Naive B cell (primary cell): ENCODE measurements at regions not wholly inside any gene's neighbourhood (a gene's known extent, or its start where the extent isn't known, plus 50 kb on each side); places are given as distances from the start of the nearest gene placed in this dataset.

Source experiments
- ATAC-seq, 2 donors: fragments of 150-1000 bp; cut with Tn5 transposase; 2 replicates each; pipeline ENCODE4 v1.10.0; 2021; ENCODE audit warnings: low read depth in 2 of 2, mild to moderate bottlenecking in 2 of 2, moderate library complexity in 2 of 2
- DNase-seq: peaks from one replicate; pipeline ENCODE4 v3.0.0; 2022
- H3K27ac Mint-ChIP-seq, 6 donors: one replicate each; pipeline ENCODE4 v1.8.0; 2020 to 2022; ENCODE audit warnings: mild to moderate bottlenecking in 6 of 6, mixed read lengths in 6 of 6, moderate library complexity in 5 of 6, inconsistent platforms in 2 of 6
- H3K27me3 Mint-ChIP-seq, 3 donors: one replicate each; pipeline ENCODE4 v1.8.0; 2021 to 2022; ENCODE audit warnings: mixed read lengths in 3 of 3, mild to moderate bottlenecking in 1 of 3
- H3K36me3 Mint-ChIP-seq, 2 donors: one replicate each; pipeline ENCODE4 v1.8.0; 2020 to 2022; ENCODE audit warnings: mixed read lengths in 2 of 2, inconsistent platforms in 1 of 2, mild to moderate bottlenecking in 1 of 2
- H3K4me1 Mint-ChIP-seq, 3 donors: one replicate each; pipeline ENCODE4 v1.8.0; 2020 to 2022; ENCODE audit warnings: mixed read lengths in 3 of 3, inconsistent platforms in 1 of 3, mild to moderate bottlenecking in 1 of 3, moderate library complexity in 1 of 3
- H3K4me3 Mint-ChIP-seq, 8 donors: one replicate each; pipeline ENCODE4 v1.8.0; 2020 to 2022; ENCODE audit warnings: mild to moderate bottlenecking in 8 of 8, mixed read lengths in 8 of 8, moderate library complexity in 8 of 8, inconsistent platforms in 2 of 8
- H3K9me3 Mint-ChIP-seq, 7 donors: one replicate each; pipeline ENCODE4 v1.8.0; 2020 to 2022; ENCODE audit warnings: mixed read lengths in 7 of 7, mild to moderate bottlenecking in 5 of 7, inconsistent platforms in 2 of 7, moderate library complexity in 1 of 7

DNA sequence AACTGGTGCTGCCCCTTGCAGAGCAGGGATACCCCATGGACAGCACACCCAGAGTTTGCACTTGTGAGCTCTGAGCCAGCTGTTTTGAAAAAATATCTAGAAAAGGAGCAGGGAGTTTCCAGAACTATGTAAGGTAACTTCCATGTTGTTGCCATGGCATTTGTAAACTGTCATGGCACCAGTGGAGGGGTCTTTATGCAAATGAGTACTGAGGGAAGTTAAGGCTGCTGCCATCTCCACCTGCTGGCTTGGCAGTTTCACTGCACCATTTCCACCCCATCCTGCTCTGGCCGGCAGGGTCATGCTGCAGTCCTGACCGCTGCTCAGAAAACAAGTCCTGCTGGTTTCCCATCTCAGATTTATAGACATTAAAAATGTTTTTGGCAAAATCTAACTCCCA lies 52.3 kb upstream of the SNTG2 start:
- Mint-ChIP-seq H3K4me1 (no peaks in the 10 kb centered on the region), H3K4me3 (no peak overlapping the region), H3K27ac (no peak overlapping the region), H3K36me3 (peaks cover 13 to 15% of the 10 kb centered on the region in 2 donors), H3K27me3 (peaks cover 5 to 18% (median 11%) of the 10 kb centered on the region in 3 donors), H3K9me3 (peaks cover 6 to 45% (median 33%) of the 10 kb centered on the region in 7 donors)
- no peak for DNase-seq
- peak in 1 of 2 donors; percentile 28 for ATAC-seq

DNA sequence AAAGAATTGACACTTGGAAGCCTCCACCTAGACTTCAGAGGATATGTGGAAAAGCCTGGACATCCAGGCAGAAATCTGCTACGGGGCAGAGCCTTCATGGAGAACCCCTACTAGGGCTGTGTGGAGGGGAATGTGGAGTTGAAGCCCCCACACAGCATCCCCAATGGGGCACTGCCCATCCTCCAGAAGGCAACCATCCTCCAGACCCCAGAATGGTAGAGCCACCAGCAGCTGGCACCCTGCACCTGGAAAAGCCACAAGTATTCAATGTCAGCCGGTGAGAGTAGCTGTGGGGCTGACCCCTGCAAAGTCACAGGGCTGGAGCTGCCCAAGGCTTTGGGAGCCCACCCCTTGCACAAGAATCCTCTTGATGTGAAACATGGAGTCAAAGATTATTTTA lies 53.6 kb upstream of the SNTG2 start:
- H3K27me3 Mint-ChIP-seq: peaks cover 4 to 23% (median 12%) of the 10 kb centered on the region in 3 donors
- peaks cover 10 to 15% of the 10 kb centered on the region in 2 donors for H3K36me3 Mint-ChIP-seq
- DNase-seq (no peak), ATAC-seq (no peak)
- H3K9me3 Mint-ChIP-seq: peaks cover 6 to 45% (median 33%) of the 10 kb centered on the region in 7 donors
- no peak overlapping the region for H3K4me3 Mint-ChIP-seq
- H3K4me1 Mint-ChIP-seq: no peaks in the 10 kb centered on the region
- no peak overlapping the region for H3K27ac Mint-ChIP-seq

DNA sequence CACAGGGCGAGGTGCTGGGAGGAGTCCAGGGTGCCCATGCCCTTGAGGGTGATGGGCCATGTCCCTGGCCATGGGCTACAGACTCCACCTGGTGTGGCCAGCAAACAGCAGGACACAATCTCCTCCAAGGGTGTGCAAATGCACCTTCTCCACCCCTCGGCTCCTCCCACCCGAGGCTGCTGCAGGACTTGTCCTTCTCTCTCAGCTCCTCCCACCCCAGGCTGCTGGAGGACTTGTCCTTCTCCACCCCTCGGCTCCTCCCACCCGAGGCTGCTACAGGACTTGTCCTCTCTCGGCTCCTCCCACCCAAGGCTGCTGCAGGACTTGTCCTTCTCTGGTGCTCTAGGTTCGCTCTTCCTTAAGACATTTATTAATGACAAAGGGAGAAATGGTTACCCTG lies 57.3 kb upstream of the SNTG2 start:
- Mint-ChIP-seq H3K27me3 (peaks cover 15 to 38% (median 21%) of the 10 kb centered on the region in 3 donors), H3K36me3 (peaks cover 5 to 15% of the 10 kb centered on the region in 2 donors), H3K4me3 (no peak overlapping the region), H3K9me3 (peaks cover 6 to 37% (median 26%) of the 10 kb centered on the region in 7 donors), H3K4me1 (no peaks in the 10 kb centered on the region), H3K27ac (no peak overlapping the region)
- ATAC-seq (no peak), DNase-seq (no peak)

DNA sequence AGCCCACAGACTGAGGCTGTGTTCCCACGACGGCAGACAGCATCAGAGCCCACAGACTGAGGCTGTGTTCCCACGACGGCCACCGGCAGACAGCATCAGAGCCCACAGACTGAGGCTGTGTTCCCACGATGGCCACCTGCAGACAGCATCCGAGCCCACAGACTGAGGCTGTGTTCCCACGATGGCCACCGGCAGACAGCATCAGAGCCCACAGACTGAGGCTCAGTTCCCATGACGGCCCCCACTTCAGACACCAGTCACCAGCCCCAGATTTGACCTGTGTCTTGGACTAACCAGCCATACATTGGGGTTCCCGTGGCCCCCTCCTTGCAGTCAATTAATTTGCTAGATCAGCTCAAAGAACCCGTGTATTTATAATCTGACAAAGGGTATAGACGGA lies 57.8 kb upstream of the SNTG2 start:
- H3K4me3 Mint-ChIP-seq: no peak overlapping the region
- DNase-seq (no peak), ATAC-seq (no peak)
- H3K9me3 Mint-ChIP-seq: peaks cover 6 to 32% (median 26%) of the 10 kb centered on the region in 7 donors
- H3K27me3 Mint-ChIP-seq: peaks cover 16 to 35% (median 21%) of the 10 kb centered on the region in 3 donors
- peaks cover 5 to 15% of the 10 kb centered on the region in 2 donors for H3K36me3 Mint-ChIP-seq
- H3K4me1 Mint-ChIP-seq: no peaks in the 10 kb centered on the region
- H3K27ac Mint-ChIP-seq: no peak overlapping the region

DNA sequence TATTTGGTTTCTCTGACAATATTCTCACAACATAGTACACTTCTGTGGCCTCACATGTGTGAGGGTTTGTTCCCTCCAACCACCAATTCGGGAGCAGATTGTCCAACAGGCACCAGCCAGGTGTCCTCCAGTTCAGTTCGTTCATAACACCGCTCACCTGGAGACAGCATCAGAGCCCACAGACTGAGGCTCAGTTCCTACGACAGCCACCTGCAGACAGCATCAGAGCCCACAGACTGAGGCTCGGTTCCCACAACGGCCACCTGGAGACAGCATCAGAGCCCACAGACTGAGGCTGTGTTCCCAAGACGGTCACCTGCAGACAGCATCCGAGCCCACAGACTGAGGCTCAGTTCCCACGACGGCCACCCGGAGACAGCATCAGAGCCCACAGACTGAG lies 58.2 kb upstream of the SNTG2 start:
- H3K9me3 Mint-ChIP-seq: peaks cover 6 to 28% (median 21%) of the 10 kb centered on the region in 7 donors
- ATAC-seq: no peak
- no peak overlapping the region for H3K27ac Mint-ChIP-seq
- no peaks in the 10 kb centered on the region for H3K4me1 Mint-ChIP-seq
- DNase-seq: no peak
- peaks cover 18 to 30% (median 26%) of the 10 kb centered on the region in 3 donors for H3K27me3 Mint-ChIP-seq
- peaks cover 5 to 10% of the 10 kb centered on the region in 2 donors for H3K36me3 Mint-ChIP-seq
- H3K4me3 Mint-ChIP-seq: peak overlapping the region in 1 of 8 donors; percentile 55

DNA sequence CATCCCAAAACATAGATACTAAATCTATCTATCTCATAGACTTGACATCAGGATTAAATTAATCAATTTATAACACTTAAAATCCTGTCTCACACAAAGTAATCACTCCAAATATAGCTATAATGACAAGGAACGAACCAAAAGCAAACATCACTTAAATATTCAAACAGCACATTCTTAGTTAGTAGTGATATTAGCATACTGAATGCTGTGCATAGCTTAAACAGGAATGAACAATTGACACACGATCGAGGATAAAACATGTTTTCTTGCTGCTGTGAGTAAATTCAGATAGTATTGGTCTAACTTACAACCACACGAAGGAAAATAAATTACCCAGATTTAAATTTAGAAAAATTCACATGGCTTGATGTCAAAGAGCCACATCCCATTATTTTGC lies 58.9 kb upstream of the SNTG2 start:
- no peak overlapping the region for H3K27ac Mint-ChIP-seq
- H3K4me3 Mint-ChIP-seq: no peak overlapping the region
- H3K9me3 Mint-ChIP-seq: peaks cover 6 to 21% (median 14%) of the 10 kb centered on the region in 7 donors
- DNase-seq (no peak), ATAC-seq (no peak)
- H3K27me3 Mint-ChIP-seq: peaks cover 18 to 32% (median 27%) of the 10 kb centered on the region in 3 donors
- peaks cover 5 to 10% of the 10 kb centered on the region in 2 donors for H3K36me3 Mint-ChIP-seq
- H3K4me1 Mint-ChIP-seq: no peaks in the 10 kb centered on the region

DNA sequence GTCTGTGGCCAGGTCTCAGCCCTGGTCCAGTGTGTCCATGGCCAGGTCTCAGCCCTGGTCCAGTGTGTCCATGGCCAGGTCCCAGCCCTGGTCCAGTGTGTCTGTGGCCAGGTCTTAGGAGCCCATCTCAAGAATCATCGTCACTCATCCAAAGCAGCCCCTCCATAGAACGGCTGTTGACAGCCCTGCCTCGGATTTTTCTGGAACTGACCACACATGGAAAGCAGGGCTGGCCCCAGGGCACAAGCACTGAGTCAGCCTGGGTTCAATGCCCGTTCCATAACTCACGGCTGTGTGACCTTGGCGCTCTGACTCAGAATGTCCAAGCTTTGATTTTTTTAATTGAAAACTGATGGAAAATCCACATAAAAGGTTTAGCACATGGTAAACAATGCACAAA lies 59.9 kb upstream of the SNTG2 start:
- H3K4me3 Mint-ChIP-seq: no peak overlapping the region
- H3K27ac Mint-ChIP-seq: no peak overlapping the region
- no peak for DNase-seq
- H3K27me3 Mint-ChIP-seq: peaks cover 21 to 40% (median 34%) of the 10 kb centered on the region in 3 donors
- no peak for ATAC-seq
- H3K9me3 Mint-ChIP-seq: peaks cover under 1 to 11% (median 5%) of the 10 kb centered on the region in 7 donors
- peaks cover 0 to 3% of the 10 kb centered on the region in 2 donors for H3K36me3 Mint-ChIP-seq
- no peaks in the 10 kb centered on the region for H3K4me1 Mint-ChIP-seq

DNA sequence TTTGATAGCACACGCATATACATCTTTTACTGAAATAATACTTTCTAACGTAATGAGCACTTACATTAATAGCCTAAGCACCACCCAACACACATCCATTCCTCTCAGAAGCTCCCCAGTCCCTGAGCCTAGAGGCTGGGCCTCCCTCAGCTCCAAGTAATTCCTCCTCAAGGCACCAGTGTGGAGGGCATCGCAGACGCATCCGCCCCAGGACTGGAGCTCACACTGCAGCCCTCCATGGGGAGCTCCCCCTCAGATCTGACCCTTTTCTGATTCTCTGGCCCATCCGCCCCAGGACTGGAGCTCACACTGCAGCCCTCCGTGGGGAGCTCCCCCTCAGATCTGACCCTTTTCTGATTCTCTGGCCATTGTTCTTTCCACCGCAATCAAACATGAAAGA lies 60.4 kb upstream of the SNTG2 start:
- no peak for ATAC-seq
- Mint-ChIP-seq H3K36me3 (no peaks in the 10 kb centered on the region), H3K9me3 (peaks cover 0 to 6% (median 0%) of the 10 kb centered on the region in 7 donors), H3K4me3 (no peak overlapping the region), H3K4me1 (no peaks in the 10 kb centered on the region), H3K27ac (peak overlapping the region in 1 of 6 donors; percentile 38), H3K27me3 (peaks cover 22 to 46% (median 37%) of the 10 kb centered on the region in 3 donors)
- DNase-seq: no peak

DNA sequence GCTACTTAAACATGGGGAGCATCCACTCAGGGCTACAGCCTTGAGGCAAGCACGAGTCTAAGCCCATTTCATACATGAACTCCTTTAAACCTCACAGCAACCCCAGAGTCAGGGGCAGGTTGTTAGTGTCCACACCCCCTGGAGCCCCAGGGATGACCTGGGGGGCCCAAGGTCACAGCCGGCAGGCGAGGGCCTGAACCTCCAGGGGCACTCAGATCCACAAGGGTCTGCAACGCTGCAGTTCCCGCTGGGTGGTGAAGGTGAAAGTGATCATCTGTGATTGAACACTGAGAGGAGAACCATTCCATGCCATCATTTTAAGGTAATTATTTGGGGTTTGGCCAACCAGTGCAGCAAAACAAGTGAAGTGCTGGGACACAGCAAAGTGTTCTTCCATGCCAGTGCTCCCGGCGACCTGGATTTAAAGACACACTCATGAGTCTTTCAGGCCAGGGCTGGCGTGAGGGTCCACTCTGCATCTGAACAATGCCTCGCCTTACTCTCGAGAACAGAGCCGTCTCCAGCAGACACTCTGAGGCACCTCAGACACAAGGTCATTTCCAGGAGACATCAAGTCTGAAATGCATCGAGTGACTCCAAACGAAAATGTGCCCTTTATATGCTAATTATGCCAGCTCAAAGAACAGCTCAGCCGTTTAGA lies 61.6 kb upstream of the SNTG2 start:
- Mint-ChIP-seq H3K36me3 (no peaks in the 10 kb centered on the region), H3K9me3 (peaks cover 0 to 4% (median 0%) of the 10 kb centered on the region in 7 donors), H3K27me3 (peaks cover 26 to 58% (median 49%) of the 10 kb centered on the region in 3 donors), H3K4me3 (no peak overlapping the region), H3K27ac (no peak overlapping the region), H3K4me1 (peaks cover 0 to 3% (median 0%) of the 10 kb centered on the region in 3 donors)
- ATAC-seq (no peak), DNase-seq (no peak)

DNA sequence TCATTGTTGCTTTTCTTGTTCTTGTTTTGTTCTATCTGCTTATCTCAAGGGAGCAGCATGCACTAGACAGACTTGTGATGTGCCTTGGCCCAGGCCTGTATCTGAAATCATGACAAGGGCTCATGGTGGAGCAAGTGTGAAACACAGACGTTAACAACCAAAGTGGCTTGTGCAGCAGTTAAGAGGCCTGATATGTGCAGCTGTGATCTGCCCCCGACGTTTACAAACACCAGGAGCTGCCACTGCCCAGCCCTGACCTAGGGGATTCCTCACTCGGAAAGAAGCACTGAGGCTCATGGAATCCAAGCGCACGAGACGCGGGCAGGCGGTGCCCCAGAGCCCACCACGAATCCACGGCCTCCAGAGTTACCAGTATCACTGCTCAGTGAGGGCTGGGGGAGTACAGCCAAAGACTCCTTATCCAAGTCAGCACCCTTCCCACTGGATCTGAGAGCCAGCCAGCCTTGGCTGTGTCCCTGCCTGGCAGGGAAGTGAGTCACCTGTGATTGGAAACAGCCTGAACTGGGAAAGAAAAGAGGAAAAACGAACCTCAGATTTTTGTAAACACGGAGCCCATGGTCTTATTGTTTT lies 62.3 kb upstream of the SNTG2 start:
- no peak for ATAC-seq
- Mint-ChIP-seq H3K27me3 (peaks cover 26 to 60% (median 56%) of the 10 kb centered on the region in 3 donors), H3K4me3 (no peak overlapping the region), H3K36me3 (no peaks in the 10 kb centered on the region), H3K9me3 (no peaks in the 10 kb centered on the region), H3K27ac (no peak overlapping the region), H3K4me1 (peaks cover 0 to 6% (median 0%) of the 10 kb centered on the region in 3 donors)
- DNase-seq: no peak

DNA sequence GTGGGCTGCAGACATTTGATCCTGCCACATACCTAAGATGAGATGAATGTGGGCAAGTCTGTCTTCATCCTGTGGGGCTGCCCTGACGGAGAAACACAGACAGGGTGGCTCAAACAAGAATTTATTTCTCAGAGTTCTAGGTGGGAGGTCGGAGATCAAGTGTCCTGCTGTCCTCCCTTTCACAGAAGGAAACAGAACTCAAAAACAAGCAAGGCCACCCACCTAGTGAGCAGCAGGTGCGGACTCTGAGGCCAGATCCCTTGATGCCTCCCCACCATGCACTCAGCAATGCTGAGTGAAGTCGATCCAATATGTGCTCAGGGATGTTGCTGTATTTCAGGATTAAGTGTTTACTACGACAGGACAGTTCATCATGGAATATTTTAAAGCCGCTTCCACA lies 63.0 kb upstream of the SNTG2 start:
- Mint-ChIP-seq H3K4me3 (no peak overlapping the region), H3K4me1 (peaks cover 0 to 6% (median 0%) of the 10 kb centered on the region in 3 donors), H3K27ac (no peak overlapping the region), H3K9me3 (no peaks in the 10 kb centered on the region), H3K27me3 (peaks cover 29 to 60% (median 57%) of the 10 kb centered on the region in 3 donors), H3K36me3 (no peaks in the 10 kb centered on the region)
- ATAC-seq (no peak), DNase-seq (no peak)

DNA sequence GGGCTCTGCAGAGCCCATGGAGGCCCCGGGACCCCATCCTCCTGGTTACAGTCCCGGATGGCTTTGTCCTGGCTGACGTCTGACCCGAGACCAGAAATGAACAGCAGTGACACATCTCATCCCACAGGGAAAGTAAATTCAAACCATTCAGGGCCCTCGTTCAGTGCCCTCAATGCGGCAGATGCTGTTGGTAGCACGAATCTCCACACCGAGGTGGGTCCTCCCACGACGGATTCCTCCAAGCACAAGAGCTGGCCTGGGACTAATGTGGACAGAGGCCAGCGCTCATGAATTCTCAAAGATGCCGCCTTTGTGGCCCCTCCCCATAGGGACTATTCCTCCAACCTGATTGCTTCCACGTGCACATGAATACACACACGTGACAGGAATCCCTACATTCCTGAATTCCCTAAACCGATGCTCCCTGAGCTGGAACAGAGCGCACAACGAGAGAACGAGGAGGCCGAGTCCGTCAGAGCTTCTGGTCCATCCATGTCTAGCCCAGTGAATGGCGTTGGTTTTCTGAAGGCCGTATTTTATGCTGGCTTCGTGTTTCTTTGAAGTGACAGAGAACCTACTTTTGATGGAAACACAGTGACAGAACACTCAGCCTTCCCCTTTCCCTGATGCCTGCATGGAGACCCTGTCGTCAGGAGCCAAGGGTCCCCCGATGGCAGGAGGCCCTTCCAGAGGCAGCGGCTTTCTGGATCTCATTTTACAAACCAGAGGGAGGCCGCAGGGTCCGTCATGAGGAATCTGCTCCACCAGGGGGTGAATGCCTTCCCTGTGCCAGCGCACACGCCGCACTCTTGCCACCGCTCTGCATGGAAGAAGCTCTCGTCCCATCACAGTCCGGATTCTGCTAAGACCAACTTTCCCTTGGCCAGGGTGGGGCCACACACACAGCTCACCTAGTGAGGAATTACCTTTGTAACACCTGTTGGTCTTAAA lies 64.3 kb upstream of the SNTG2 start:
- no peaks in the 10 kb centered on the region for H3K36me3 Mint-ChIP-seq
- H3K27me3 Mint-ChIP-seq: peaks cover 27 to 66% (median 63%) of the 10 kb centered on the region in 3 donors
- no peak overlapping the region for H3K4me3 Mint-ChIP-seq
- no peak for DNase-seq
- H3K27ac Mint-ChIP-seq: no peak overlapping the region
- peaks cover 0 to 6% (median 0%) of the 10 kb centered on the region in 3 donors for H3K4me1 Mint-ChIP-seq
- no peaks in the 10 kb centered on the region for H3K9me3 Mint-ChIP-seq
- ATAC-seq: no peak
